Right lobe of liver (tissue), 4 donors: ENCODE measurements at regions not wholly inside any gene's neighbourhood (a gene's known extent, or its start where the extent isn't known, plus 50 kb on each side); places are given as distances from the start of the nearest gene placed in this dataset.
"Not testable (repeated sequence)": the region's sequence is repeated elsewhere in the genome, so short reads cannot be mapped to it uniquely, and the experiment has no call there.

Experiments
- POLR2A ChIP-seq: fragments of 450-650 bp; IDR thresholded peaks from one replicate; pipeline ENCODE4 v1.6.1; 2017; ENCODE audit warnings: antibody characterized with exemption, mild to moderate bottlenecking
- TF ChIP-seq, protein P1 (sequence below), 4 donors: fragments of 200-600 bp in 3 of 4; fragments of 450-650 bp in 1 of 4; IDR thresholded peaks; one replicate each; pipeline versions ENCODE4 v1.5.1 to v1.8.0; 2016 to 2022; ENCODE audit warnings: antibody characterized with exemption in 4 of 4, mild to moderate bottlenecking in 2 of 4
- donor health status: DM: no; HTN: no; CAD: no.
- donor health status: DM: no; HTN: no; CAD: no.
- donor health status: DM: no; HTN: yes; CAD: no.

DNA sequence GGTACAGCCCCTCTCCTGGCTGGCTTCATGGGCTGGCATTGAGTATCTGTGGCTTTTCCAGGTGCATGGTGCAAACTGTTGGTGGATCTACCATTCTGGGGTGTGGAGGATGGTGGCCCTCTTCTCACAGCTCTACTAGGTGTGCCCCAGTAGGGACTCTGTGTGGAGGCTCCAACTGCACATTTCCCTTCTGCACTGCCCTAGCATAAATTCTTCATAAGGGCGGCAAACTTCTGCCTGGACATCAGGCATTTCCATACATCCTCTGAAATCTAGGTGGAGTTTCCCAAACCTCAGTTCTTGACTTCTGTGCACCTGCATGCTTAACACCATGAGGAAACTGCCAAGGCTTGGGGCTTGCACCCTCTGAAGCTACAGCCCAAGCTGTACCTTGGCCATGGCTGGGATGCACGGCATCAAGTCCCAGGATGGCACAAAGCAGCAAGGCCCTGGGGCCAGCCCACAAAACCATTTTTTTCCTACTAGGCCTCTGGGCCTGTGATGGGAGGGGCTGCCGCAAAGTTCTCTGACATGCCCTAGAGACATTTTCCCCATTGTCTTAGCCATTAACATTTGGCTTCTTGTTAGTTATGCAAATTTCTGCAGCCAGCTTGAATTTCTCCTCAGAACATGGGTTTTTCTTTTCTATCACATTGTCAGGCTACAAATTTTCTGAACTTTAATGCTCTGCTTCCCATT lies 83.4 kb upstream of the ECI2 start:
- TF ChIP-seq, protein P1, sequence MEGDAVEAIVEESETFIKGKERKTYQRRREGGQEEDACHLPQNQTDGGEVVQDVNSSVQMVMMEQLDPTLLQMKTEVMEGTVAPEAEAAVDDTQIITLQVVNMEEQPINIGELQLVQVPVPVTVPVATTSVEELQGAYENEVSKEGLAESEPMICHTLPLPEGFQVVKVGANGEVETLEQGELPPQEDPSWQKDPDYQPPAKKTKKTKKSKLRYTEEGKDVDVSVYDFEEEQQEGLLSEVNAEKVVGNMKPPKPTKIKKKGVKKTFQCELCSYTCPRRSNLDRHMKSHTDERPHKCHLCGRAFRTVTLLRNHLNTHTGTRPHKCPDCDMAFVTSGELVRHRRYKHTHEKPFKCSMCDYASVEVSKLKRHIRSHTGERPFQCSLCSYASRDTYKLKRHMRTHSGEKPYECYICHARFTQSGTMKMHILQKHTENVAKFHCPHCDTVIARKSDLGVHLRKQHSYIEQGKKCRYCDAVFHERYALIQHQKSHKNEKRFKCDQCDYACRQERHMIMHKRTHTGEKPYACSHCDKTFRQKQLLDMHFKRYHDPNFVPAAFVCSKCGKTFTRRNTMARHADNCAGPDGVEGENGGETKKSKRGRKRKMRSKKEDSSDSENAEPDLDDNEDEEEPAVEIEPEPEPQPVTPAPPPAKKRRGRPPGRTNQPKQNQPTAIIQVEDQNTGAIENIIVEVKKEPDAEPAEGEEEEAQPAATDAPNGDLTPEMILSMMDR (IDR thresholded peaks at IDR 0.05), result not testable (repeated sequence)
- TF ChIP-seq POLR2A, result not testable (repeated sequence)
